ENCODE measurements at regions not wholly inside any gene's neighbourhood (a gene's known extent, or its start where the extent isn't known, plus 50 kb on each side); places are given as distances from the start of the nearest gene placed in this dataset.

- TF ChIP-seq HOXA7 (CRISPR knock-in tag; IDR thresholded peaks at IDR 0.05) (no peak), EHF (CRISPR knock-in tag; IDR thresholded peaks at IDR 0.05) (no peak), TFCP2L1 (CRISPR knock-in tag; IDR thresholded peaks at IDR 0.05) (no peak)
- H3K9me3 ChIP-seq: peaks cover 13% of the 10 kb centered on the region
- H3K4me1 ChIP-seq: no peaks in the 10 kb centered on the region
- H3K4me3 ChIP-seq: no peak overlapping the region
- ChIA-PET CTCF (no interaction called here), POLR2A (no interaction called here)
- H3K4me2 ChIP-seq: no peak overlapping the region
- DNase-seq (ENCODE audit: low read depth in 1 of 2, low spot score in 1 of 2) (no peak), ATAC-seq (no peak), FAIRE-seq (no peak)
- H3K27ac ChIP-seq: no peak overlapping the region
- 64% methylated on average over 4 of the region's 4 CpGs for WGBS (ENCODE audit: missing lambda C conversion rate)
These were observed 587.4 kb upstream of the MDFIC2 start for GRCh38 chr3:70899816-70900215.

- Histone ChIP-seq H3K27ac (no peak overlapping the region), H3K4me2 (no peak overlapping the region), H3K9me3 (no peaks in the 10 kb centered on the region), H3K4me1 (no peaks in the 10 kb centered on the region), H3K4me3 (no peak overlapping the region)
- FAIRE-seq: peak; percentile 39
- WGBS (ENCODE audit: missing lambda C conversion rate): 89% methylated on average over 3 of the region's 3 CpGs
- POLR2A ChIA-PET: no interaction called here
- DNase-seq (ENCODE audit: low read depth in 1 of 2, low spot score in 1 of 2): no peak
- no peak for TF ChIP-seq SMC3 (IDR thresholded peaks at IDR 0.05)
- TF ChIP-seq FOSB (CRISPR knock-in tag; IDR thresholded peaks at IDR 0.05): no peak
- no peak for TF ChIP-seq ELK1 (IDR thresholded peaks at IDR 0.05; ENCODE audit: low read depth, low read length)
- TF ChIP-seq BHLHE40 (IDR thresholded peaks at IDR 0.05; ENCODE audit: low read depth, low read length): no peak
- no peak for TF ChIP-seq SREBF2 (IDR thresholded peaks at IDR 0.05)
- no peak for TF ChIP-seq HES2 (IDR thresholded peaks at IDR 0.05)
- no peak for TF ChIP-seq CTCF (IDR thresholded peaks at IDR 0.05)
- TF ChIP-seq HOXB5 (CRISPR knock-in tag; IDR thresholded peaks at IDR 0.05): no peak
- TF ChIP-seq CBX2 (IDR thresholded peaks at IDR 0.05; ENCODE audit: borderline replicate concordance, low read depth): no peak
- no peak for TF ChIP-seq KDM5A (IDR thresholded peaks at IDR 0.05)
- no peak for TF ChIP-seq HMGXB4 (CRISPR knock-in tag; IDR thresholded peaks at IDR 0.05; ENCODE audit: borderline replicate concordance)
- TF ChIP-seq ZC3H11A (IDR thresholded peaks at IDR 0.05): no peak
- no peak for TF ChIP-seq HEYL (CRISPR knock-in tag; IDR thresholded peaks at IDR 0.05)
- TF ChIP-seq RCOR1 (IDR thresholded peaks at IDR 0.05; ENCODE audit: low read depth, low read length): no peak
- TF ChIP-seq CHD4 (IDR thresholded peaks at IDR 0.05; ENCODE audit: borderline replicate concordance): no peak
- TF ChIP-seq USF2 (IDR thresholded peaks at IDR 0.05): no peak
- TF ChIP-seq PBX3 (IDR thresholded peaks at IDR 0.05): no peak
- no peak for TF ChIP-seq ESRRA (IDR thresholded peaks at IDR 0.05; ENCODE audit: borderline replicate concordance, low read length)
- CTCF ChIA-PET: interaction anchor here (1.0 to 1.2 kb wide), 2 partner anchors 13 to 14 kb away, joined by 3 to 4 read pairs; no protein-coding TSS in a partner anchor
- ATAC-seq: no peak
These were observed 577.6 kb upstream of the MDFIC2 start for GRCh38 chr3:70890020-70890394.

Measured in A549 (cell line).